Central memory CD4-positive, alpha-beta T cell (primary cell): ENCODE measurements at regions not wholly inside any gene's neighbourhood (a gene's known extent, or its start where the extent isn't known, plus 50 kb on each side); places are given as distances from the start of the nearest gene placed in this dataset.

Experiments
- DNase-seq: peaks from one replicate; pipeline ENCODE4 v3.0.0; 2022

DNA sequence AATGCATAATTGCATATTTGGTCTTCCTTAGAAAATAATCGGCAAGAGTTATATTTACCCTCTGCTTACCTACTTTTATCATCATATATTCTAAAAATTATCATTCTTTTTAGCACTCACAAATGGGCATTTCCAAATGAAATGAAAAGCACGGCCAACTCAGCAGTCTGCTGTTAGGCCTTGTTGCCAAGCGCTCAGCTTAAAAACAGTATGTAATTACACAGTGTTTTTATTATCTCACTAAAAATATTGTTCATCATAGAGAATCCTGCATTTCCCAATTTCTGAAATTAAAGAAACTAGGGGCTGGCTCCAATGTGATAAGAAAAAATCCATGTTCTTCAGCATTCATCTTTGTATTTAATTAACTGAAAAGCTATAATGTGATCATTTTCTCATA, 391.7 kb upstream of the ADARB2 start:
- DNase-seq, result no peak

DNA sequence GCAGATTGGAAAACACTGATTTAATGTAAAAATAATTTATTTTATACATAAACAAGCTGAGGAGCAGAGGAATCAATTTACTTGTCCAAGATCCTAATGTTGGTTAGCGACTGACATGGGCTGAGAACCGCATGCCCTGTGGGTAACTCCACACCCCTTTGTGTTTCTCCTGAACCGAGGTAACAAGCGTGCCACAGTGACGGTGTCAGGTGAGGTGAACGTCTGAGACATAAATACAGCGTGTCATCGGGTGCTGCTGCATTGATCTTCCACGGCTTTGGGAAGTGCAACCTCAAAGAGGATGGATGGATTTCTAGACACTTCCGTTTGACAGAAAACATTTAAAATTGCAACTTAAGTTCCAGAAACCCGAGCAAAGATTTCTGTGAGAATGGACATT, 386.8 kb upstream of the ADARB2 start:
- no peak for DNase-seq

DNA sequence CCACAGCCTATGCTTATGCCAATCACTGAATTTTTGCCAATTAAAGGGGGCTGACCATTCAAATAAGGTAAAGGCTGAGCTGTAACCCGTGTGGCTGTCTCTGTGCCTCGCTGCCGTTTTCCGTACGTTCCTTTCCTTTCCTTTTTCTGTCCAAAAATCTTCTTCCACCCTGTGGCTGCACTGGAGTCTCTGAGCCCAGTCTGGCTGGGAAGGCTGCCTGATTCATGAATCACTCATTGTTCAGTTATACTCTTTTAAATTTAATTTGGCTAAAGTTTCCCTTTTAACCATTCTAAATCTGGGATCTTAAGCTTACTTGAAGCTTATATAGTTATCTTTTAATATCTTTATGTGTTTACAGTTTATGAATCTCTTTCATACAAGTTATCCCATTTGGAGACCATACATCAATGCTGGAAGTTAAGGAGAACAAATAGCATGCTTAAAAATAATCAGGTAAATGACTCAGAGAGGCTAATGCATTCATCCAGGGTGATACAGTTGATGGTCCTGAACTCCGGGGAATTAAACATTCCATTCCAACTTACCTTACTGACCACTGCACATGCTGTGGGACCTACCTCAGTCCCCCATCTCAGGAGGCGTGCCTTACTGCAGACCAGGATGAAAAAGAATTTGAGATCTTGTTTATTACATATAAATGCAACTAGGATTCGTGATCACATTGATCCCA, 385.3 kb upstream of the ADARB2 start:
- no peak for DNase-seq

GRCh38 chr10:2121929-2122328, 384.6 kb upstream of the ADARB2 start:
- no peak for DNase-seq

- DNase-seq, result no peak
These were observed 384.0 kb upstream of the ADARB2 start for GRCh38 chr10:2121315-2121714.

DNA sequence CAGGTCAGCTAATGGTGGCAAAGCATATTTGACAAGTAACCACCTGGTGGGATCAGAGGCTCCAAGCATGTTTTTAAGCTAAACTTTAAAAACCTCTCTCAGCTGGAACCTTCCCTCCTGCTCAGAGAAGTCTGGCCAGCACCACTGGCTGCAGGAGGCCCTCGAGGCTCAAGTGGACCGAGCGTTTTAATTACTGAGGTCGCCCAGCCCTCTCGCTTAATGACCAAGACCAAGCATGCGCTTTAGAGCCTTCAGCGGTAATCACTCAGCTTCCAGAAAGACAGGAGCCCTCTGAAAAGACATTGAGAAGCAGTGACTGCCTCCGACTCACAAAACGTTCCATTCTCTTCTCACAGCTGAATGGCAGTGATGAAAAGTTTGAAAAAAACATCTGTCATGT, 383.4 kb upstream of the ADARB2 start:
- no peak for DNase-seq

GRCh38 chr10:2119316-2119715, 382.0 kb upstream of the ADARB2 start:
- DNase-seq, result no peak

DNA sequence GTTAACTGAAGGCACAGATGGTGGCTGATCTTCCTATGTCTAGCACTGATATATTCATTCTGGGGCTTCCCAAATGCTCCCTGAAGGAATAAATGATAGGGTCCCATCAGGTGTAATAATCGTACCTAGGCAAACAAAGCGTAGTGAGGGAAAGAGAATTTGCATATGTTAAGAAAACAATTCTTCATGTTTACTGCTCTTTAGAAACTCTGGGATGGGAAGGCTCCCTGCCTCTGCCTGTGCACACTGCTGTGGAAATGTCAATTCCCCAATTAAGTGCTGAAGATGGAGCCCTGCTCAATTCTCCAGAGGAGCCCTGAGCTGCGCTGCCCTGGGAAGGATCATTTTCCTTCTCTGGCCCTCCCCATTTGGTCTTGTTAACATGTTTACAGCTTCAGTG, 380.9 kb upstream of the ADARB2 start:
- no peak for DNase-seq

GRCh38 chr10:2117641-2118040, 380.3 kb upstream of the ADARB2 start:
- no peak for DNase-seq

- no peak for DNase-seq
These were observed 374.6 kb upstream of the ADARB2 start for GRCh38 chr10:2111965-2112364.

DNA sequence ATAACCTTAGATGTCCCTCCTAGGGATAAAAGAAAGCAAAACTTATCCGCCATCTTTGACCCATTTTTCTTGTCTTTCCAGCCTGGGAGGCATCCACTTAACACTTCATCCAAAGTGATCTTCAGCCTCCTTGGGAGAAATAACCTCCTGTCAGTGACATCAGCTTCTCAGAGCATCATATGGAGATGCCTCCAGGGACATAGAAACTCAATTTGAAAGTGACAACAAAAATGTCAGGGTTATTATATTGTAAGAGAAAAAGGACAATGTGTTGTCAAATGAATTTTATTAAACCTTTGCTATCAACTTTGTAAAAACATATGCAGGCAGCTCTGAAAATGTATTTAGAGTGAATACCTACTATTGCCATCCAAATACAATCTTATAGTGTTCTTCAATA, 371.2 kb upstream of the ADARB2 start:
- DNase-seq, result no peak

- no peak for DNase-seq
These were observed 369.3 kb upstream of the ADARB2 start for GRCh38 chr10:2106641-2107040.

DNA sequence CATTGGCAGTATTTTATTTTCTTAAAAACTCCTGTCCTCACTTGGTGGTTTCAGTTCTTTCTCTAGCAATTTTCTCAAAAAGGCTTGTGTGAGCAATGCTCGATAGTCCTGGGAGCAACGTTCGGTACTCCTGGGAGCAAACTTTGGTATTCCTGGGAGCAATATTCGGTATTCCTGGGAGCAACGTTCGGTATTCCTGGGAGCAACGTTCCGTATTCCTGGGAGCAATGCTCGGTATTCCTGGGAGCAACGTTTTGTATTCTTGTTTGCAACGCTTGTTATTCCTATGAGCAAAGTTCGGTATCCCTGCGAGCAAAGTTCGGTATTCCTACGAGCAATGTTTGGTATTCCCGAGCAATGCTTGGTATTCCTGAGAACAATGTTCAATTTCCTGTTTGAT, 362.0 kb upstream of the ADARB2 start:
- no peak for DNase-seq

DNA sequence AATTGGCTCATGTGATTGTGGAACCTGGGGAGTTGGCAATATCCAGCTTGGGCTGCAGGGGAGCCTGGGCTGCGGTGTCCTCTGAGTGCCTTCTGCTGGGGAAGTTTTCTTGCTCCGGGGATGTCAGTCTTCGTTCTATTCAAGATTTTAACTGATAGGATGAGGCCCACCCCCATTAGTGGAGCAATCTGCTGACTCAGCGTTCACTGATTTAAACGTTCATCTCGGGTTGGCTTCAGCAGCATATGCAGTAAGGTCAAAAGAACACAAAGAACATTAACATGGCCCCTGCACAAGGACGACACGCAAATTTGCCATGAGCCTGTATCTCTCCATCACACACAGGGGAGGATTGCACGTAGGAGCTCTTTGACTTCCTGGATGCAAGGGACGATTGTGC, 360.6 kb upstream of the ADARB2 start:
- no peak for DNase-seq

DNA sequence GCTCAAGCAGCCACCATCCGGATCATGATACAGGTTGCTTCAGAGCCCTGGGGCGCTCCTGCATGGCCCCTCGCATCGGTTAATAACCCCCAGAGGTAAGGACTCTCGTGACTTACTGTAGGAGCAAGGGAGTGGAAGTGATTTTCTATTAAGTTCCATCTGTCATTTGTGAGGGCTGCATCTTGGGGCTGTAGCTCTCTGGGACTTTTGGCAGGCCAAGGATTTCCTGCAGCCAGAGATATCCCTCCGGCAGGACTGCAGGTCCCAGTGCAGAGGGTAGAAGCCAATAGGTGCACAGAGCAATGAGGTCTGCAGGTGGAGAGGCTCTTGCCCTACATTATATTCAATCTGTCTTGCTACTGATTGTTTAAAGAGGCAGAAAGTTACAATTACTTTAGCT, 356.8 kb upstream of the ADARB2 start:
- DNase-seq, result no peak

- DNase-seq, result no peak
These were observed 346.3 kb upstream of the ADARB2 start for GRCh38 chr10:2083591-2083990.

GRCh38 chr10:2081501-2081900, 344.2 kb upstream of the ADARB2 start:
- no peak for DNase-seq

DNA sequence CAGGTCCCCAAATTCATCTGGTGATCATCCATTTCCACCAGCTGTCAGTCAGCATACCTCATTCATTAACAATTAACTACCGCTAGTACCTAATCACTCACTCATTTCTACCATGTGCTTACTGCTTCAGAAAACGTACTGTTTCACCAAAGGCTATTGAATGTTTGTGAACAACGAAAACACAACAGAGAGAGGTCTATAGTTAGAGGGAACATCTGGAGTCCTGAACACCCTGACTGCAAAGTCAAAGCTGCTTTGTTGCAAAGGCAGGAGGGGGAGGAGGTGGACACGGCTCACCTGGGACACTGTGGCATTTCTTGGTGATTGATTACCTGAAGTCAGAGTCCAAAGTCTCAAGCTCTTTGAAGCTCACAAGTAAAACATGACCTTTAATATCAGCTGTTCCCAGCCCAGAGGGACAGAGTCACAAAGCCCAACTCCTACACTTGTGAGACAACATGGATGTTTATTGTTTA, 342.3 kb upstream of the ADARB2 start:
- DNase-seq, result no peak

DNA sequence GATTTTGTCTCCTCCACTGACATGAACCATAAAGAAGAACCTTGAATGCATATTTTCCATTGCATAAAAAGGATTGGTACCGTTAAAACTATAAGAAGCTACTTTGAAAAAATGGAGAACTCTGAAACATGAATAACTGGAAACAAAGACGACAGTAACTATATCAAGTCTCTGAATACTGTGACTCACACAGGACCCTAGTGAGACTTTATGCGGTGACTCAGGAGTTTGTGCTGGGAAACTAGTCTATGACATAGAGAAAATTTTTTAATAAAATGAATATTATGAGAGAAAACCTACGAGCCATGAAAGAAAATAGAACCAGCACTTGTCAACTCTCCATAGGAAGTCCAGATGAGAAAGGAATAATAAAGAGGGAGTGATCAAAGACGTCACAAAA, 339.9 kb upstream of the ADARB2 start:
- no peak for DNase-seq

DNA sequence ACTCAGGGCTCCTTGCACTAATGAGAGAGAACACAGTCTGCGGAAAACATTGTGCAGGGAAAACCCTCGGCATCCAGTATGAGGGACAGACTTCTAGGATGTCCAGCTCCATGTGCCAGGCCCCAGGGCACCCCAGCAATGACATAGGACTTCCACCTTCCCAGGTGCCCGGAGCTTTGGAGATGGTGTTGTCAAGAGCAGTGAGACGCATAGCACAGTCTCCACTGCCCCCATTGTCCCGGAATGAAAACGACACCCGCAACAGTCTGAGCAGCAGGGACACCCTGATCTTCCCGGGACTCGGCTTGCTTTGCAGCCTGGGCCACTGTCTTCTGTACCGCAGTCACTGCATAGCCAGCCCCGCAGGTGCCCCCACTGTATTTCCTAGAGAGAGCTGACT, 339.2 kb upstream of the ADARB2 start:
- DNase-seq, result no peak

DNA sequence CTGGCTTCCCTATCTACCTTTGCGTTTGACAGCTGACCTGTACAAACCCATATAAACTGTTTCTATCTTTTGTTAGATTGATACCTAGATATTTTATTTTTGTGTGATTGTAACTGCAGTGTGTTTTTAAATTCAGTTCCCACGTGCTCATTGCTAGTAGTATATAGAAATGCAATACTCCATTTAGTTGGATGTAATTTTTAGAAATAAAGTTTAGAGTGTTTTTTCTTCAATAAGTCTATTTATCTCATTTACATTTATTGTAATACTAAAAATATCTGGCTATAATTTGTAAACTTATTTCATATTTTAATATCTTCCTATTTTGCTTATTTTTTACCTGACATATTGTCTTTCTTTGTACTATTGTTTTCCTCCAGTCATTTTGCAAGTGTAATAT, 329.7 kb upstream of the ADARB2 start:
- DNase-seq, result no peak

DNA sequence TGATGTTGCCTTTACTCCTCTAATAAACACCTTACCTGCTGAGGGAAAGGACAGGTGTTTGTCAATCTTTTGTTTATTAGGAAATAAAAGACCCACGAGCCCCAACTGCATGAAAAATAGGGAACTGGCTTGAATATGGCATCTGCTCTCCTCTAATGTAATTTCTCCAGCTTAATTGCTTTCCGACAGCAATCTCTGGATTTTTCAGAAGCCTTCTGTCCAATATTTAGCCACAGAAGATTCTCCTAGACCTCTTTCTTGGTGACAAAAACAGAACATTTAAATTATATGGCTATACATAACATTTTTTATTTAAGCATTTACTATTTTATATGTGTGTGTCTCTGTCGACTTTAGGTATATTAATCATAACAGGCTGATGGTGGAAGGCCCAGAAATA, 317.4 kb upstream of the ADARB2 start:
- DNase-seq, result no peak

- no peak for DNase-seq
These were observed 316.5 kb upstream of the ADARB2 start for GRCh38 chr10:2053805-2054204.

DNA sequence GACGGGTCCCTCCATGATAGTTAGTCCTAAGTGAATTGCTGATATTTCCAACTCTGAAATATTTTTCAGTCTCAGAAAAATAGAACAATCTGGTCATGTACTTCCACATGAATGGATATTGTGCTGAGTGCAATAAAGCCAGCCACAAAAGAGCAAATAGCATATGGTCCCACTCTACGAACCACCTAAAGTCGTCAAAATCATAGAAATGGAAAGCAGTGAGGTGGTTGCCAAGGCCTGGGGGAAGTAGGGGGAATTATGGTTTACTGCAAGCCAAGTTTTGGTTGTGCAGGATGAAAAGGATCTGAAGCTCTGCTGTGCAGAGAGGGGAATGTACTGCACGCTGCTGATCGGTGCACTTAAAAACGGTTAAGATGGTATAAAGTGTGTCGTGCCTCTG, 313.8 kb upstream of the ADARB2 start:
- DNase-seq, result no peak

- no peak for DNase-seq
These were observed 312.2 kb upstream of the ADARB2 start for GRCh38 chr10:2049560-2049959.
